CD14-positive monocyte (primary cell): ENCODE measurements at regions not wholly inside any gene's neighbourhood (a gene's known extent, or its start where the extent isn't known, plus 50 kb on each side); places are given as distances from the start of the nearest gene placed in this dataset.

Experiments
- DNase-seq, 3 donors: peaks; one replicate each; pipeline ENCODE4 v3.0.0-alpha.2; 2011 to 2022
- H2AFZ ChIP-seq: 2 replicates; pipeline ENCODE4 v1.6.0; 2012; ENCODE audit warnings: mild to moderate bottlenecking, low read depth, low read length, inconsistent platforms; ENCODE audit not compliant: insufficient read depth, poor library complexity, severe bottlenecking
- H3K27ac ChIP-seq, 2 donors: 1 replicate in 1 of 2; 2 replicates in 1 of 2; pipeline ENCODE4 v1.5.1; 2012 to 2013; ENCODE audit warnings: low read length in 2 of 2, control low read depth in 1 of 2, inconsistent platforms in 1 of 2, low read depth in 1 of 2, mild to moderate bottlenecking in 1 of 2
- H3K27me3 ChIP-seq, 2 donors: one replicate each; pipeline versions ENCODE4 v1.6.0 to v1.6.1; 2011 to 2013; ENCODE audit warnings: low read length in 2 of 2; ENCODE audit not compliant: control insufficient read depth in 2 of 2, insufficient read depth in 2 of 2
- H3K36me3 ChIP-seq, 2 donors: replicated peaks in 1 of 2; 1 replicate in 1 of 2; 2 replicates in 1 of 2; pipeline versions ENCODE4 v1.5.1 to v1.6.1; 2012 to 2013; ENCODE audit warnings: low read length in 2 of 2, control low read depth in 1 of 2, inconsistent platforms in 1 of 2, mild to moderate bottlenecking in 1 of 2; ENCODE audit not compliant: insufficient read depth in 2 of 2, control insufficient read depth in 1 of 2
- H3K4me1 ChIP-seq, 2 donors: 1 replicate in 1 of 2; 2 replicates in 1 of 2; pipeline versions ENCODE4 v1.5.1 to v1.6.1; 2012 to 2013; ENCODE audit warnings: low read length in 2 of 2, control low read depth in 1 of 2, inconsistent platforms in 1 of 2, mild to moderate bottlenecking in 1 of 2, moderate library complexity in 1 of 2; ENCODE audit not compliant: insufficient read depth in 2 of 2, control insufficient read depth in 1 of 2
- H3K4me2 ChIP-seq: replicated peaks from 2 replicates; pipeline ENCODE3; 2012; ENCODE audit warnings: low read length, moderate library complexity, mild to moderate bottlenecking; ENCODE audit not compliant: poor library complexity, severe bottlenecking; ENCODE audit errors: extremely low read depth
- H3K4me3 ChIP-seq, 3 experiments: fragments of 200-600 bp in 1 of 3; sonication (generic) in 1 of 3; replicated peaks in 1 of 3; 1 replicate in 2 of 3; 2 replicates in 1 of 3; pipeline ENCODE4 v1.5.1; 2011 to 2013; ENCODE audit warnings: low read length in 3 of 3, mild to moderate bottlenecking in 3 of 3, control low read depth in 2 of 3, low read depth in 2 of 3, inconsistent platforms in 1 of 3, moderate library complexity in 1 of 3
- H3K79me2 ChIP-seq: 2 replicates; pipeline ENCODE4 v1.6.0; 2012; ENCODE audit warnings: mild to moderate bottlenecking, control low read depth, inconsistent platforms, low read length, moderate library complexity; ENCODE audit not compliant: insufficient read depth
- H3K9ac ChIP-seq: 2 replicates; pipeline ENCODE4 v1.6.0; 2017; ENCODE audit warnings: low read length, mild to moderate bottlenecking; ENCODE audit not compliant: insufficient read depth, poor library complexity, severe bottlenecking
- H3K9me3 ChIP-seq, 2 donors: replicated peaks in 1 of 2; 1 replicate in 1 of 2; 2 replicates in 1 of 2; pipeline versions ENCODE4 v1.5.1 to v1.6.1; 2012 to 2013; ENCODE audit warnings: low read length in 2 of 2, control low read depth in 1 of 2; ENCODE audit not compliant: control insufficient read depth in 1 of 2, insufficient read depth in 1 of 2
- H4K20me1 ChIP-seq: 2 replicates; pipeline ENCODE4 v1.6.0; 2012; ENCODE audit warnings: mild to moderate bottlenecking, low read length, control low read depth, moderate library complexity; ENCODE audit not compliant: insufficient read depth
- H3K27ac Mint-ChIP-seq, 7 donors: one replicate each; pipeline ENCODE4 v1.8.0; 2020; ENCODE audit warnings: mild to moderate bottlenecking in 7 of 7, mixed read lengths in 7 of 7, moderate library complexity in 6 of 7, inconsistent platforms in 2 of 7
- H3K27me3 Mint-ChIP-seq, 3 donors: one replicate each; pipeline ENCODE4 v1.8.0; 2021 to 2022; ENCODE audit warnings: low read depth in 3 of 3, mild to moderate bottlenecking in 3 of 3, mixed read lengths in 3 of 3, moderate library complexity in 3 of 3, inconsistent platforms in 1 of 3
- H3K36me3 Mint-ChIP-seq, 2 donors: one replicate each; pipeline ENCODE4 v1.8.0; 2020; ENCODE audit warnings: mixed read lengths in 2 of 2, inconsistent platforms in 1 of 2, mild to moderate bottlenecking in 1 of 2
- H3K4me1 Mint-ChIP-seq: one replicate; pipeline ENCODE4 v1.8.0; 2020; ENCODE audit warnings: mild to moderate bottlenecking, mixed read lengths
- H3K4me3 Mint-ChIP-seq, 2 donors: one replicate each; pipeline ENCODE4 v1.8.0; 2020; ENCODE audit warnings: mild to moderate bottlenecking in 2 of 2, mixed read lengths in 2 of 2, moderate library complexity in 1 of 2
- H3K9me3 Mint-ChIP-seq, 7 donors: one replicate each; pipeline ENCODE4 v1.8.0; 2020 to 2022; ENCODE audit warnings: mixed read lengths in 7 of 7, mild to moderate bottlenecking in 6 of 7, moderate library complexity in 6 of 7, inconsistent platforms in 2 of 7
- CTCF ChIP-seq: fragments of 200-600 bp; IDR thresholded peaks from one replicate; pipeline ENCODE4 v1.8.0; 2022; ENCODE audit warnings: antibody characterized with exemption, mild to moderate bottlenecking
- WGBS: methylation state at CpG from one replicate; pipeline ENCODE4 v1.1.5; 2013; ENCODE audit warnings: missing lambda C conversion rate; ENCODE audit not compliant: insufficient coverage; 5-methylcytosine and 5-hydroxymethylcytosine counted together
- intact Hi-C, 2 donors: fragments of 100-400 bp; cut with micrococcal nuclease; formaldehyde crosslinking; loops; one replicate each; pipeline versions ENCODE4 v1.15.0 to v1.15.1; 2023

DNA sequence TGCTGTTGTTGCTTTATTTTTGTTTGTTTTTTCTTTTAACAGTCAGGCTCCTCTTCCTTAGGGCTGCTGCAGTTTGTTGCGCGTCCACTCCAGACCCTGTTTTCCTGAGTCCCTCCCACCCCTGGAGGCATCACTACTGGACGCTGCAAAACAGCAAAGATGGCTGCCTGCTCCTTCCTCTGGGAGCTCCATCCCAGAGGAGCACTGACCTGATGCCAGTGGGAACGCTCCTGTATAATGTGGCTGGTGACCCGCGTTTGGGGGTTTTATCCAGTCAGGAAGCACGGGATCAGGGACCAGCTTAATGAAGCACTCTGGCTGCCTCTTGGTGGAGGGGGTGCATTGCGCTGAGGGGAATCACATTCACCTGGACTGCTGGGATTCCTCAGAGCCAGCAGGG lies 1005.6 kb downstream of the CDH8 start:
- H3K4me3 Mint-ChIP-seq, result no peak overlapping the region
- Histone ChIP-seq H3K4me3 (no peak overlapping the region), H3K4me1 (no peaks in the 10 kb centered on the region), H3K79me2 (no peaks in the 10 kb centered on the region), H3K4me2 (no peak overlapping the region), H3K9me3 (peaks cover 13 to 15% of the 10 kb centered on the region in 2 donors), H3K27me3 (no peaks in the 10 kb centered on the region), H4K20me1 (no peaks in the 10 kb centered on the region), H2AFZ (no peak overlapping the region), H3K9ac (no peak overlapping the region), H3K36me3 (no peaks in the 10 kb centered on the region), H3K27ac (no peak overlapping the region)
- H3K27ac Mint-ChIP-seq, result no peak overlapping the region
- intact Hi-C loops, result no loop called here
- no peaks in the 10 kb centered on the region for H3K36me3 Mint-ChIP-seq
- WGBS, result 92% methylated on average over 4 of the region's 8 CpGs
- no peak for DNase-seq
- H3K27me3 Mint-ChIP-seq, result peaks cover 1 to 3% (median 2%) of the 10 kb centered on the region in 3 donors
- peaks cover 4 to 14% (median 4%) of the 10 kb centered on the region in 7 donors for H3K9me3 Mint-ChIP-seq
- H3K4me1 Mint-ChIP-seq, result no peaks in the 10 kb centered on the region
- no peak for TF ChIP-seq CTCF

- H3K9me3 Mint-ChIP-seq, result peaks cover 0 to 2% (median 0%) of the 10 kb centered on the region in 7 donors
- no peaks in the 10 kb centered on the region for H3K27me3 ChIP-seq
- no peaks in the 10 kb centered on the region for H3K36me3 ChIP-seq
- no peak overlapping the region for H3K4me3 Mint-ChIP-seq
- no peak for DNase-seq
- H4K20me1 ChIP-seq, result no peaks in the 10 kb centered on the region
- no peaks in the 10 kb centered on the region for H3K9me3 ChIP-seq
- no peak overlapping the region for H3K4me2 ChIP-seq
- no peak overlapping the region for H3K27ac ChIP-seq
- no peaks in the 10 kb centered on the region for H3K4me1 ChIP-seq
- no peak for TF ChIP-seq CTCF
- no peak overlapping the region for H3K27ac Mint-ChIP-seq
- intact Hi-C loops, result no loop called here
- H3K4me1 Mint-ChIP-seq, result no peaks in the 10 kb centered on the region
- H3K36me3 Mint-ChIP-seq, result no peaks in the 10 kb centered on the region
- no CpG with 5 or more reads among the region's 3 CpGs for WGBS
- no peak overlapping the region for H2AFZ ChIP-seq
- no peaks in the 10 kb centered on the region for H3K79me2 ChIP-seq
- H3K9ac ChIP-seq, result no peak overlapping the region
- no peak overlapping the region for H3K4me3 ChIP-seq
- peaks cover 0 to 1% (median 0%) of the 10 kb centered on the region in 3 donors for H3K27me3 Mint-ChIP-seq
Measured at GRCh38 chr16:61024180-61024900, 1011.9 kb downstream of the CDH8 start.
